Testis (tissue), 2 donors: ENCODE measurements at regions not wholly inside any gene's neighbourhood (a gene's known extent, or its start where the extent isn't known, plus 50 kb on each side); places are given as distances from the start of the nearest gene placed in this dataset.

Source experiments
- POLR2A ChIP-seq: fragments of 450-650 bp; IDR thresholded peaks from one replicate; pipeline ENCODE4 v1.6.1; 2017; ENCODE audit warnings: antibody characterized with exemption, mild to moderate bottlenecking, moderate library complexity
- TF ChIP-seq, protein P1 (sequence below), 3 experiments: fragments of 450-650 bp in 2 of 3; fragments of 200-600 bp in 1 of 3; sonication (generic) in 1 of 3; IDR thresholded peaks; one replicate each; pipeline ENCODE4 v1.5.1; 2016 to 2019; ENCODE audit warnings: antibody characterized with exemption in 3 of 3, mild to moderate bottlenecking in 2 of 3, moderate library complexity in 1 of 3

DNA sequence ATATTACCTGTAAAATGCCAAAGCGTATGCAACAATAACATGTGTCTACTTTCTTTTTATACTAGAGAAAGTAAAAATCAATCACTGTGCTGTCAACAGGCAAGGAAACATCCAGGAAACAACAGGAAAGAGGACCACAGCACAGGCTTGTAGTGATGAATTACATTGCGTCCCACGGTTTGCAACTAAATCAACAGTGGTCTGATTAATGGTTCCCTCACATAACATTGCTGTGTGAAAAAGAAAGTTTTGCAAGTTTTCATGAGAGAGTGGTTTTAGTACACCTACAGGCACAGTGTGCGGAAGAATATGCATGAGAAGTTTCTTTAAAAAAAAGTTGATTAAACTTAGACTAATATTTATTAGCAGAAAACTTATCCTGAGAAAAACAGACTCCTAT, 329.5 kb upstream of the HSF2 start:
- TF ChIP-seq, protein P1, sequence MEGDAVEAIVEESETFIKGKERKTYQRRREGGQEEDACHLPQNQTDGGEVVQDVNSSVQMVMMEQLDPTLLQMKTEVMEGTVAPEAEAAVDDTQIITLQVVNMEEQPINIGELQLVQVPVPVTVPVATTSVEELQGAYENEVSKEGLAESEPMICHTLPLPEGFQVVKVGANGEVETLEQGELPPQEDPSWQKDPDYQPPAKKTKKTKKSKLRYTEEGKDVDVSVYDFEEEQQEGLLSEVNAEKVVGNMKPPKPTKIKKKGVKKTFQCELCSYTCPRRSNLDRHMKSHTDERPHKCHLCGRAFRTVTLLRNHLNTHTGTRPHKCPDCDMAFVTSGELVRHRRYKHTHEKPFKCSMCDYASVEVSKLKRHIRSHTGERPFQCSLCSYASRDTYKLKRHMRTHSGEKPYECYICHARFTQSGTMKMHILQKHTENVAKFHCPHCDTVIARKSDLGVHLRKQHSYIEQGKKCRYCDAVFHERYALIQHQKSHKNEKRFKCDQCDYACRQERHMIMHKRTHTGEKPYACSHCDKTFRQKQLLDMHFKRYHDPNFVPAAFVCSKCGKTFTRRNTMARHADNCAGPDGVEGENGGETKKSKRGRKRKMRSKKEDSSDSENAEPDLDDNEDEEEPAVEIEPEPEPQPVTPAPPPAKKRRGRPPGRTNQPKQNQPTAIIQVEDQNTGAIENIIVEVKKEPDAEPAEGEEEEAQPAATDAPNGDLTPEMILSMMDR (IDR thresholded peaks at IDR 0.05): no peak
- no peak for TF ChIP-seq POLR2A
